HUES48 (cell line): ENCODE measurements at regions not wholly inside any gene's neighbourhood (a gene's known extent, or its start where the extent isn't known, plus 50 kb on each side); places are given as distances from the start of the nearest gene placed in this dataset.

Experiments
- H3K27ac ChIP-seq: one replicate; pipeline ENCODE4 v1.7.0; 2013; ENCODE audit warnings: low read depth, low read length, inconsistent platforms
- H3K27me3 ChIP-seq: 2 replicates; pipeline ENCODE4 v1.6.1; 2013; ENCODE audit warnings: mild to moderate bottlenecking, low read length; ENCODE audit not compliant: control insufficient read depth, insufficient read depth
- H3K36me3 ChIP-seq: 2 replicates; pipeline ENCODE4 v1.6.1; 2013; ENCODE audit warnings: low read length; ENCODE audit not compliant: control insufficient read depth, insufficient read depth
- H3K4me1 ChIP-seq: 2 replicates; pipeline ENCODE4 v1.6.1; 2013; ENCODE audit warnings: mild to moderate bottlenecking, low read length; ENCODE audit not compliant: control insufficient read depth, insufficient read depth
- H3K4me3 ChIP-seq: 2 replicates; pipeline ENCODE4 v1.5.1; 2013; ENCODE audit warnings: mild to moderate bottlenecking, low read depth, low read length
- H3K9ac ChIP-seq: 2 replicates; pipeline ENCODE4 v1.6.1; 2013; ENCODE audit warnings: mild to moderate bottlenecking, low read depth, low read length, moderate library complexity
- H3K9me3 ChIP-seq: 2 replicates; pipeline ENCODE4 v1.6.1; 2013; ENCODE audit warnings: low read length; ENCODE audit not compliant: control insufficient read depth, insufficient read depth

DNA sequence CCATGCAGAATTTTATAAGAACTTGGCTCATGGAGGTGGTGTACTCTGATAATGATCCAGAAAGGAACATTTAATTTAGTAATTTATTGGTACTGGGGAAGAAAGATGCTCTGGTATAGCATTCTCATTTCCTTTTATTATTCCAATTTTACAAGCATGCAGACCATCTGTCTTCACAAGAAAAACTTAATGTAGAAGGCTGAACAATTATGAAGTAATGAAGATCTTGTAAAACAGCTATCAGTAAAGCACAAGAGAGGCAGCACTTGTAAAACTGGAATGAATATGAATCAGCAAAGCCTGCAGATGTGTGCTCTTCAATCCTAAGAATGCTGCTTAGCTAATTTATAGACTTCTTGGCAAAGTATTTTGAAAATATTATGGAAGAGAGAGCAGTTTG lies 300.0 kb downstream of the YTHDC2 start:
- Histone ChIP-seq H3K4me1 (no peaks in the 10 kb centered on the region), H3K9ac (no peak overlapping the region), H3K4me3 (no peak overlapping the region), H3K27ac (no peak overlapping the region), H3K36me3 (no peaks in the 10 kb centered on the region), H3K9me3 (no peaks in the 10 kb centered on the region), H3K27me3 (no peaks in the 10 kb centered on the region)

DNA sequence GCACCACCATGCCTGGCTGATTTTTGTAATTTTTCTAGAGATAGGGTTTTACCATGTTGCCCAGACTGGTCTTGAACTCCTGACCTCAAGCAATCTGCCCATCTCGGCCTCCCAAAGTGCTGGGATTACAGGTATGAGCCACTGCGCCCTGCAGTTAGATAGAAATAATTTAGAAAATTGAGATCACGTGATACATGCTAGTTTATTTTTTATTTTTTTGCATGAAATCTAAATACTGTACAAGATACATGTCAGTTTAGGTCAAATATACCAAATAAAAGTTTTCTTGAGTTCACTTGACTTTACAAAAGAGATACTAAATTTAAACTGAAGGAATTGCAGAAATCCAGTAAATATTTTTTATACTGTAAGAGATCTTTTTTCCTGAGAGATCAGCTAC lies 304.2 kb downstream of the YTHDC2 start:
- H3K9me3 ChIP-seq = no peaks in the 10 kb centered on the region
- H3K27me3 ChIP-seq = no peaks in the 10 kb centered on the region
- no peak overlapping the region for H3K27ac ChIP-seq
- no peaks in the 10 kb centered on the region for H3K36me3 ChIP-seq
- H3K9ac ChIP-seq = no peak overlapping the region
- no peaks in the 10 kb centered on the region for H3K4me1 ChIP-seq
- H3K4me3 ChIP-seq = no peak overlapping the region

DNA sequence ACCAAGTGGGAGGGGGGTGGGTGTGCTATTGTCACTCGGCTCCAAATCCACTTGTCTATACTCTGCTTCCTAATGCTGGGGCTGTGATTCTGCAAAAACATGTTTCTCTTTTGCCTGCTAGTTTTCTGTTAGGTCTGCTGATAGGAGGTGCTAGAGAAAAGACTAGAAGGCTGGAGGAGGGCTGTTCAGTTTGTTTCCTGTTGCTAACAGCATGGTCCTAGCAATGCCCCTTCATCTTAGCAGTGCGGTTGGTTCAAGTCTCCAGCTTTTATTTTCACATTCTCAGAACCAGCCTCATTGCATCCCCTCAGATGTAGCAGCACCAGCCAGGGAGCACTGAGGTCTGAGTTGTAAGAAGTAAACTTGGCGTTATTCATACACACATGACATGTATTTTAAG lies 310.2 kb downstream of the YTHDC2 start:
- Histone ChIP-seq H3K9ac (no peak overlapping the region), H3K27ac (no peak overlapping the region), H3K9me3 (no peaks in the 10 kb centered on the region)

DNA sequence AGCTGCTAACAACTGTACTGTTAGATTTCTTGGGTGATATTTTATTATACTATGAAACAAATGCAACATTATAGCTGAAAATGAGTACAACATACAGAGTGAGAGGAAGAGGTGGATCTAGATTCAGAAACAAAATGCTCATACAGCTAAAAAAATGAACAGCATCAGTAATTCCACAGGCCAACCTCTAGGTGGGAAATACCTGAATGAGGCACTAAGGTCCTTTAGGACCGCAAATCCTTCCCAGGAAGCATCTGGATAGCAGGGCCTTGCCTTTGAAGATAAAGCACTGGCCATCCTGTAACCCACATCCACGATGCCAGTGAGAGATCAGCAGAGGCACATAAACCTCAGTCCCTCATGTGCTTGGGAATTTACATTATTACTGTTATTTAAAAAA lies 310.8 kb downstream of the YTHDC2 start:
- Histone ChIP-seq H3K27ac (no peak overlapping the region), H3K27me3 (no peaks in the 10 kb centered on the region), H3K9ac (no peak overlapping the region), H3K4me3 (no peak overlapping the region), H3K36me3 (no peaks in the 10 kb centered on the region), H3K4me1 (no peaks in the 10 kb centered on the region), H3K9me3 (no peaks in the 10 kb centered on the region)

More for the DNA sequence above, 310.2 kb downstream of the YTHDC2 start:
- Histone ChIP-seq H3K36me3 (no peaks in the 10 kb centered on the region), H3K4me1 (no peaks in the 10 kb centered on the region), H3K4me3 (no peak overlapping the region), H3K27me3 (no peaks in the 10 kb centered on the region)

DNA sequence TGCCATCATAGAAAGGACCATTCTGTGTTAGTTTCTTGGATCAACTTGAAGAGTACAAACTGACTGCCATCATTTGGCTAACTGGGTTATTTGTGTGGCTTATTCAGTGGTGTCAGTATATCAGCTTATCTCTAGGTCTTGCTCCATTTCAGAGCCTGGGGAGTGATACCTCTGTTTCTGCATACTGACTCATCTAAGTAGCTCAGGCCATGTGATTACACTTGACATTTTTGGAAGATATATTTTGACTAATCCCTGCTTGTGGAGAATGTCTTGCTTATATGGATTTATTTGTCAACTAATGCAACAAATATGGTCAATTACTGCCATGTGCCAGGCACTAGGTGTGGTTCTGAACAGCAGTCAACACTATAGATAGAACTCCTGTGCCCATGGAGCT lies 311.7 kb downstream of the YTHDC2 start:
- no peak overlapping the region for H3K9ac ChIP-seq
- no peaks in the 10 kb centered on the region for H3K27me3 ChIP-seq
- H3K36me3 ChIP-seq = no peaks in the 10 kb centered on the region
- no peaks in the 10 kb centered on the region for H3K9me3 ChIP-seq
- no peak overlapping the region for H3K4me3 ChIP-seq
- H3K27ac ChIP-seq = no peak overlapping the region
- no peaks in the 10 kb centered on the region for H3K4me1 ChIP-seq

DNA sequence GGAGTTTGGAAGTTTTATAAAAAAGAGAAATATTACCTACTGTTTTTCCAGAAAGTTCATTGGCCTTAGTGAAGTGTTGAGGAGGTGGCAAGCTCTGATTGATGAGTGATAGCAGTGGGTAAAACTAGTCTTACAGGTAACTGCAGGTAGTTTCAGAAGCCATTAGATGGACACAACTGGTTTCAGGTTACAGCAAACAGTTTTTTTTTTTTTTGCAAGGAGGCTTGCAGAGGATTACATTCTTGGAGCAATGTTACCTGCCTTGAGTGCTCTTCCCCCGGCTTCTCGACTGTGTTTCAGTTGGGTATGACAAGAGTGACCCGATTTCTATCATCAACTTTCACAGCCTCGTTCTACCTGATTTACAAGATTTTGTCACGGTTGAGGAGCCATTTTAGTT lies 333.4 kb downstream of the YTHDC2 start:
- peaks cover 10% of the 10 kb centered on the region for H3K4me1 ChIP-seq
- no peaks in the 10 kb centered on the region for H3K36me3 ChIP-seq
- H3K27ac ChIP-seq = no peak overlapping the region
- H3K9me3 ChIP-seq = no peaks in the 10 kb centered on the region
- H3K9ac ChIP-seq = no peak overlapping the region
- no peak overlapping the region for H3K4me3 ChIP-seq
- H3K27me3 ChIP-seq = no peaks in the 10 kb centered on the region

DNA sequence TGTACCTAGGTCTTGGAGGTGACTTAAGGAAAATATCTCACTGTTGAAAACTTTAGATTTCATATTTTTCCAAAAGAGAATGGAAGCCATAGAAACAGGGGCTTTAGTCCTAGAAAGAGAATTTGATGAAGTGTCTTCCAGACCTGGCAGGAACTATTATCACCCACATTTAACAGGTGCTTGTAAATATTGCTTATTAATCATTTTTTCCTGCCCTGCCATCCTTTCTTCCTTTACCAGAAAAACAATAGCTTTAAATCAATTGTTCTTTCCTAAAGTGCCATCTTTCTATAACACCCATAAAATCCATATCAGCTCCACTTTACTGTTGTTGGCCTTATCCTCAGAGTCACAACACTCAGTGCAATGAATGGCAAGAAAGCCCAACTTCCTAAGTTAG lies 350.9 kb downstream of the YTHDC2 start:
- Histone ChIP-seq H3K36me3 (no peaks in the 10 kb centered on the region), H3K4me3 (no peak overlapping the region), H3K4me1 (no peaks in the 10 kb centered on the region), H3K27ac (no peak overlapping the region), H3K9me3 (no peaks in the 10 kb centered on the region), H3K27me3 (no peaks in the 10 kb centered on the region), H3K9ac (no peak overlapping the region)

DNA sequence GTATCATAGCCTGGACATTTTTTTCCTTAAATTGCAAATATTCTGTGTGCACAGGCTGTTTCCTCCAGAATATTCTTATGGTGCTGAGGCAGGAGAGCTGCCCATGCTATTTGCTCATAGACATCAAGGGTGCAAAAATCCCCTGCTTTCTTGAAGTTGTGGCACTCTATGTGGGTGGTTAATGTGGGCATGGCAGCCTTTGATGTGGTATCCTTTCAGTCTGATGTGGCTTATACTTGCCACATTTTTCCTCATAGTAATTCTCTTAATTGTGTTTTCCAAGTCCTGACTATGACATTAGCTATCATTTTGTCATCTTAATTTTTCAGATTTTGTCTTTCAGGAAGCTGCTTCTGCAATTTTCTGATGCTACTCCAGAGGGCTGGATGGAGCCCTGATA lies 353.3 kb downstream of the YTHDC2 start:
- no peak overlapping the region for H3K27ac ChIP-seq
- no peak overlapping the region for H3K9ac ChIP-seq
- no peaks in the 10 kb centered on the region for H3K4me1 ChIP-seq
- no peaks in the 10 kb centered on the region for H3K9me3 ChIP-seq
- H3K27me3 ChIP-seq = no peaks in the 10 kb centered on the region
- H3K36me3 ChIP-seq = no peaks in the 10 kb centered on the region
- H3K4me3 ChIP-seq = no peak overlapping the region

DNA sequence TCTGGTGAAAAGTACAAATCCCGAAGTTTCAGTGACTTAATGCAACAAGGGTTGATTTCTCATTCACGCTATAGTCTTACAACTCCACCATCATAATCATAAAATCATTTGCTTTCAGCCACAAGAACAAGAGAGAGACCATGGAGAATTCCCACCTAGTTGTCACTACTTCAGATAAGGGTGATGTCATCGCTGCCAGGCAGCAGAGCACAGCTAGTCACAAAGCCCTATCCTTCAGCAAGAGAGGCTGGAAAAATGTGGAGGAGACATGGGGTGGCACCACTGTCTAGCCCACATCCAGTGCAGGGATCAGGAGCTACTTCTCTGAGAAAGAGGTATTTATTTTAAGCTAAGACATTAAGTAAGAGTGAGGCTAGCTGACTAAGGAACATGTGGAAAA lies 356.1 kb downstream of the YTHDC2 start:
- Histone ChIP-seq H3K4me1 (no peaks in the 10 kb centered on the region), H3K27me3 (no peaks in the 10 kb centered on the region), H3K9me3 (no peaks in the 10 kb centered on the region), H3K9ac (no peak overlapping the region), H3K27ac (no peak overlapping the region), H3K4me3 (no peak overlapping the region), H3K36me3 (no peaks in the 10 kb centered on the region)

DNA sequence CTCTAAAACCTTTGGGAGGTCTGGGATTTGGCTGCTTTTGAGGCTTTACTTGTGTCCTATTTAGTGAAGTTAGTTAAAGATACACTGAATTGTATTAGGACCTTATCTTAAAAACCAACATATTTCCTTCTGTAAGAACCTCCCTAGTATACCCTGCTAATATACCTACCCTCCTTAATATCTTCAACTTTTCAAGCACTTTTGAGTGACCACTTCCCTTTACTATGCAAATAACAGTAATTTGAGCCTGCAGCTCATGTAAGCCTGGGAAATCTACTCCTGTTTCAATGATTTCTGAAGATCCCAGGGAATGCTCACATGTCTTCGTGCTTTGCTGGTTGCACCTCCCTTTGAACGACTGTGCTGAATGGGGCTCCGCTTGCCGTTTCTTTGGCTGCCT lies 358.5 kb downstream of the YTHDC2 start:
- Histone ChIP-seq H3K27me3 (no peaks in the 10 kb centered on the region), H3K9me3 (no peaks in the 10 kb centered on the region), H3K36me3 (no peaks in the 10 kb centered on the region), H3K9ac (no peak overlapping the region), H3K4me3 (no peak overlapping the region), H3K4me1 (no peaks in the 10 kb centered on the region), H3K27ac (no peak overlapping the region)

DNA sequence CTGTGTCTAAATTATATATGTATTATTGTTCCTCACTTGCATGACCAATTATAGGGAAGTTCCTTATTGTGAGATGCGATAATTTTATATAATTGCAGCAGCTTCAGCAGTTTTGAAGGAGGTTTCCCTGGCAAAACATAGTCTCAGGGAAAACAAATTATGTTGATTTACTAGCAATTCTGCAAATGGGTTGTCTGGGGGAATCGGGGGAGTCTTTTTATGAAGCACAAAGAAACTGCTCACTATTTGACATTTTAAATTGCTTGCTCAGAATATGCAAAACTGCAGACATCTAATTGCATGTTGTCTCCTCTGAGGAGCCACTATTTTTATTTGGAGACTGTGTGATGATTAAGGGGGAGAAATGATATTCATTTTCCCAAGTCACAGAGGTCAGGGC lies 361.6 kb downstream of the YTHDC2 start:
- H3K27me3 ChIP-seq = no peaks in the 10 kb centered on the region
- H3K4me3 ChIP-seq = no peak overlapping the region
- no peak overlapping the region for H3K27ac ChIP-seq
- no peak overlapping the region for H3K9ac ChIP-seq
- H3K4me1 ChIP-seq = no peaks in the 10 kb centered on the region
- H3K36me3 ChIP-seq = no peaks in the 10 kb centered on the region
- peaks cover 8% of the 10 kb centered on the region for H3K9me3 ChIP-seq

DNA sequence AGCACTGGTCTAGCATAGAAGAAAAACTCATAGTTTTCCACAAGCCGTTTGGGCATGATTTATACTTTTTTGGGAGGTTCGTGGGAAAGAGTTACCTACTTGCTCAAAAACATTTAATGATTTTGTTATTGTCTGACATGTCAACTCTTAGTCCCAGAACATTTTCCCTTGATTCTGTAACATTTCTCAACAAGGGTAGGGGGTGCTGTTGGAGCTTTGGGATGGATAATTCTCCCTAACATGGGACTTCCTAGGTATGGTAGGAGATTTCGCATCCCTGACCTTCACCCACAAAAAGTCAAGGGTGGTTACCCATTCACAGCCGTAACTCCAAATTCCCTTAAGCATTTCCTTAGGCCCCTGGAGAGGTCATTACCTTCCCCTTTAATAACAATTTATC lies 378.0 kb downstream of the YTHDC2 start:
- Histone ChIP-seq H3K27me3 (no peaks in the 10 kb centered on the region), H3K4me3 (no peak overlapping the region), H3K36me3 (no peaks in the 10 kb centered on the region), H3K27ac (no peak overlapping the region), H3K9ac (no peak overlapping the region), H3K9me3 (no peaks in the 10 kb centered on the region), H3K4me1 (no peaks in the 10 kb centered on the region)
